ENCODE measurements at regions not wholly inside any gene's neighbourhood (a gene's known extent, or its start where the extent isn't known, plus 50 kb on each side); places are given as distances from the start of the nearest gene placed in this dataset.
"Not testable (repeated sequence)": the region's sequence is repeated elsewhere in the genome, so short reads cannot be mapped to it uniquely, and the experiment has no call there.

- no peak overlapping the region for H3K27ac Mint-ChIP-seq (ENCODE audit: unreplicated experiment)
- H3K27me3 Mint-ChIP-seq (ENCODE audit: unreplicated experiment), result no peaks in the 10 kb centered on the region
- DNase-seq, result no peak
- H3K4me3 Mint-ChIP-seq (ENCODE audit: unreplicated experiment), result no peak overlapping the region
- no peaks in the 10 kb centered on the region for H3K4me1 Mint-ChIP-seq (ENCODE audit: low read depth, unreplicated experiment)
- no peak for TF ChIP-seq CTCF (IDR thresholded peaks at IDR 0.05; ENCODE audit: partially characterized antibody, unreplicated experiment)
- no peaks in the 10 kb centered on the region for H3K36me3 Mint-ChIP-seq (ENCODE audit: unreplicated experiment)
- no peaks in the 10 kb centered on the region for H3K9me3 Mint-ChIP-seq (ENCODE audit: unreplicated experiment)
Observed at GRCh38 chr9:31412081-31412480, 972.4 kb upstream of the ACO1 start.

GRCh38 chr9:31415164-31415563 lies 969.3 kb upstream of the ACO1 start:
- DNase-seq, result no peak
- no peak for TF ChIP-seq CTCF (IDR thresholded peaks at IDR 0.05; ENCODE audit: partially characterized antibody, unreplicated experiment)
- H3K9me3 Mint-ChIP-seq (ENCODE audit: unreplicated experiment), result no peaks in the 10 kb centered on the region
- no peaks in the 10 kb centered on the region for H3K27me3 Mint-ChIP-seq (ENCODE audit: unreplicated experiment)
- H3K27ac Mint-ChIP-seq (ENCODE audit: unreplicated experiment), result no peak overlapping the region
- no peaks in the 10 kb centered on the region for H3K36me3 Mint-ChIP-seq (ENCODE audit: unreplicated experiment)
- no peak overlapping the region for H3K4me3 Mint-ChIP-seq (ENCODE audit: unreplicated experiment)
- H3K4me1 Mint-ChIP-seq (ENCODE audit: low read depth, unreplicated experiment), result no peaks in the 10 kb centered on the region

GRCh38 chr9:31418419-31418818 lies 966.0 kb upstream of the ACO1 start:
- DNase-seq, result no peak
- no peak overlapping the region for H3K4me3 Mint-ChIP-seq (ENCODE audit: unreplicated experiment)
- H3K4me1 Mint-ChIP-seq (ENCODE audit: low read depth, unreplicated experiment), result no peaks in the 10 kb centered on the region
- no peak for TF ChIP-seq CTCF (IDR thresholded peaks at IDR 0.05; ENCODE audit: partially characterized antibody, unreplicated experiment)
- H3K9me3 Mint-ChIP-seq (ENCODE audit: unreplicated experiment), result no peaks in the 10 kb centered on the region
- no peaks in the 10 kb centered on the region for H3K27me3 Mint-ChIP-seq (ENCODE audit: unreplicated experiment)
- no peaks in the 10 kb centered on the region for H3K36me3 Mint-ChIP-seq (ENCODE audit: unreplicated experiment)
- no peak overlapping the region for H3K27ac Mint-ChIP-seq (ENCODE audit: unreplicated experiment)

GRCh38 chr9:31443630-31444457 lies 940.6 kb upstream of the ACO1 start:
- not testable (repeated sequence) for H3K4me3 Mint-ChIP-seq (ENCODE audit: unreplicated experiment); H3K36me3 Mint-ChIP-seq (ENCODE audit: unreplicated experiment); DNase-seq; H3K4me1 Mint-ChIP-seq (ENCODE audit: low read depth, unreplicated experiment); H3K9me3 Mint-ChIP-seq (ENCODE audit: unreplicated experiment); H3K27ac Mint-ChIP-seq (ENCODE audit: unreplicated experiment); H3K27me3 Mint-ChIP-seq (ENCODE audit: unreplicated experiment)

- H3K4me1 Mint-ChIP-seq (ENCODE audit: low read depth, unreplicated experiment), result peaks cover 8% of the 10 kb centered on the region
- H3K27me3 Mint-ChIP-seq (ENCODE audit: unreplicated experiment), result no peaks in the 10 kb centered on the region
- no peaks in the 10 kb centered on the region for H3K36me3 Mint-ChIP-seq (ENCODE audit: unreplicated experiment)
- DNase-seq, result no peak
- H3K9me3 Mint-ChIP-seq (ENCODE audit: unreplicated experiment), result peaks cover 3% of the 10 kb centered on the region
- H3K27ac Mint-ChIP-seq (ENCODE audit: unreplicated experiment), result no peak overlapping the region
- H3K4me3 Mint-ChIP-seq (ENCODE audit: unreplicated experiment), result no peak overlapping the region
- TF ChIP-seq CTCF (IDR thresholded peaks at IDR 0.05; ENCODE audit: partially characterized antibody, unreplicated experiment), result no peak
Observed at GRCh38 chr9:31445357-31445756, 939.1 kb upstream of the ACO1 start.
